ENCODE measurements at regions not wholly inside any gene's neighbourhood (a gene's known extent, or its start where the extent isn't known, plus 50 kb on each side); places are given as distances from the start of the nearest gene placed in this dataset.

GRCh38 chrX:39421006-39421405 is 619.7 kb downstream of the MID1IP1 start:
- no peak for TF ChIP-seq CTCF (IDR thresholded peaks at IDR 0.05; ENCODE audit: insufficient read depth, low read length, poor library complexity, severe bottlenecking)
- H3K27me3 ChIP-seq (ENCODE audit: control insufficient read depth, insufficient read depth, low read length): no peaks in the 10 kb centered on the region
- H3K4me3 ChIP-seq (ENCODE audit: low read depth, low read length): no peak overlapping the region
- no peaks in the 10 kb centered on the region for H3K36me3 ChIP-seq (ENCODE audit: control insufficient read depth, insufficient read depth, low read length)
- DNase-seq (ENCODE audit: low read depth): no peak

- no peak for DNase-seq (ENCODE audit: low read depth)
- no peak for TF ChIP-seq CTCF (IDR thresholded peaks at IDR 0.05; ENCODE audit: insufficient read depth, low read length, poor library complexity, severe bottlenecking)
Observed at GRCh38 chrX:39425124-39425806, 624.0 kb downstream of the MID1IP1 start.

GRCh38 chrX:39426101-39426500 is 624.8 kb downstream of the MID1IP1 start:
- DNase-seq (ENCODE audit: low read depth): no peak
- no peak for TF ChIP-seq CTCF (IDR thresholded peaks at IDR 0.05; ENCODE audit: insufficient read depth, low read length, poor library complexity, severe bottlenecking)
- Histone ChIP-seq H3K36me3 (ENCODE audit: control insufficient read depth, insufficient read depth, low read length) (no peaks in the 10 kb centered on the region), H3K4me3 (ENCODE audit: low read depth, low read length) (no peak overlapping the region), H3K27me3 (ENCODE audit: control insufficient read depth, insufficient read depth, low read length) (no peaks in the 10 kb centered on the region)

More at GRCh38 chrX:39425124-39425806, 624.0 kb downstream of the MID1IP1 start:
- Histone ChIP-seq H3K27me3 (ENCODE audit: control insufficient read depth, insufficient read depth, low read length) (no peaks in the 10 kb centered on the region), H3K36me3 (ENCODE audit: control insufficient read depth, insufficient read depth, low read length) (no peaks in the 10 kb centered on the region), H3K4me3 (ENCODE audit: low read depth, low read length) (no peak overlapping the region)

GRCh38 chrX:39427492-39427891 is 626.2 kb downstream of the MID1IP1 start:
- no peak for TF ChIP-seq CTCF (IDR thresholded peaks at IDR 0.05; ENCODE audit: insufficient read depth, low read length, poor library complexity, severe bottlenecking)
- no peaks in the 10 kb centered on the region for H3K36me3 ChIP-seq (ENCODE audit: control insufficient read depth, insufficient read depth, low read length)
- no peaks in the 10 kb centered on the region for H3K27me3 ChIP-seq (ENCODE audit: control insufficient read depth, insufficient read depth, low read length)
- no peak overlapping the region for H3K4me3 ChIP-seq (ENCODE audit: low read depth, low read length)
- DNase-seq (ENCODE audit: low read depth): no peak

GRCh38 chrX:39427906-39428305 is 626.6 kb downstream of the MID1IP1 start:
- no peaks in the 10 kb centered on the region for H3K36me3 ChIP-seq (ENCODE audit: control insufficient read depth, insufficient read depth, low read length)
- TF ChIP-seq CTCF (IDR thresholded peaks at IDR 0.05; ENCODE audit: insufficient read depth, low read length, poor library complexity, severe bottlenecking): no peak
- no peak overlapping the region for H3K4me3 ChIP-seq (ENCODE audit: low read depth, low read length)
- DNase-seq (ENCODE audit: low read depth): no peak
- no peaks in the 10 kb centered on the region for H3K27me3 ChIP-seq (ENCODE audit: control insufficient read depth, insufficient read depth, low read length)

GRCh38 chrX:39430551-39430950 is 629.3 kb downstream of the MID1IP1 start:
- TF ChIP-seq CTCF (IDR thresholded peaks at IDR 0.05; ENCODE audit: insufficient read depth, low read length, poor library complexity, severe bottlenecking): no peak
- Histone ChIP-seq H3K27me3 (ENCODE audit: control insufficient read depth, insufficient read depth, low read length) (no peaks in the 10 kb centered on the region), H3K4me3 (ENCODE audit: low read depth, low read length) (no peak overlapping the region), H3K36me3 (ENCODE audit: control insufficient read depth, insufficient read depth, low read length) (no peaks in the 10 kb centered on the region)
- no peak for DNase-seq (ENCODE audit: low read depth)
